Activated CD4-positive, CD25-positive, alpha-beta regulatory T cell (primary cell): ENCODE measurements at regions not wholly inside any gene's neighbourhood (a gene's known extent, or its start where the extent isn't known, plus 50 kb on each side); places are given as distances from the start of the nearest gene placed in this dataset.
"Not testable (repeated sequence)": the region's sequence is repeated elsewhere in the genome, so short reads cannot be mapped to it uniquely, and the experiment has no call there.

Experiments used
- DNase-seq, 4 experiments: peaks; one replicate each; lab custom pipeline; 2025; lab: John Stamatoyannopoulos, UW

DNA sequence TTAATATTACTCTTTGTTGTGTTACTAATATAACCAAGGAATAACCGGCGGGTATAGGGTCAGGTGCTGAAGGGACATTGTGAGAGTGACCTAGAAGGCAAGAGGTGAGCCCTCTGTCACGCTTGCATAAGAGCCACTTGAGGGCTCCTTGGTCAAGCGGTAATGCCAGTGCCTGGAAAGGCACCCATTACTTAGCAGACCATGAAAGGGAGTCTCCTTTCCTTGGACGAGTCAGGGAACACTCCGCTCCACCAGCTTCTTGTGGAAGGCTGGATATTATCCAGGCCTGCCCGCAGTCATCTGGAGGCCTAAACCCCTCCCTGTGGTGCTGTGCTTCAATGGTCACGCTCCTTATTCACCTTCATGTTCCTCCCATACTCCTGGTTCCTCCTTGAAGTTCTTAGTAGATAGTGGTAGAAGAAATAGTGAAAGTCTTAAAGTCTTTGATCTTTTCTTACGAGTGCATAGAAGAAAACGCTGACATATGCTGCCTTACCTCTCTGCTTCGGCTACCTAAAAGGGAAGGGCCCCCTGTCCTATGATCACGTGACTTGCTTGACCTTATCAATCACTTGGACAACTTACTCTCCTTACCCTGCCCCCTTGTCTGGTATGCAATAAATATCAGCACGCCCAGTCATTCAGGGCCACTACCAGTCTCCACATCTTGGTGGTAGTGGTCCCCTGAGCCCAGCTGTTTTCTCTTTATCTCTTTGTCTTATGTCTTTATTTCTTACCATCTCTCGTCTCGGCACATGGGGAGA, 59.6 kb upstream of the DMRTB1 start:
- not testable (repeated sequence) for DNase-seq

- no peak for DNase-seq
These were observed 58.2 kb upstream of the DMRTB1 start for GRCh38 chr1:53400761-53401674.

GRCh38 chr1:53401813-53402745, 57.1 kb upstream of the DMRTB1 start:
- DNase-seq, result no peak

DNA sequence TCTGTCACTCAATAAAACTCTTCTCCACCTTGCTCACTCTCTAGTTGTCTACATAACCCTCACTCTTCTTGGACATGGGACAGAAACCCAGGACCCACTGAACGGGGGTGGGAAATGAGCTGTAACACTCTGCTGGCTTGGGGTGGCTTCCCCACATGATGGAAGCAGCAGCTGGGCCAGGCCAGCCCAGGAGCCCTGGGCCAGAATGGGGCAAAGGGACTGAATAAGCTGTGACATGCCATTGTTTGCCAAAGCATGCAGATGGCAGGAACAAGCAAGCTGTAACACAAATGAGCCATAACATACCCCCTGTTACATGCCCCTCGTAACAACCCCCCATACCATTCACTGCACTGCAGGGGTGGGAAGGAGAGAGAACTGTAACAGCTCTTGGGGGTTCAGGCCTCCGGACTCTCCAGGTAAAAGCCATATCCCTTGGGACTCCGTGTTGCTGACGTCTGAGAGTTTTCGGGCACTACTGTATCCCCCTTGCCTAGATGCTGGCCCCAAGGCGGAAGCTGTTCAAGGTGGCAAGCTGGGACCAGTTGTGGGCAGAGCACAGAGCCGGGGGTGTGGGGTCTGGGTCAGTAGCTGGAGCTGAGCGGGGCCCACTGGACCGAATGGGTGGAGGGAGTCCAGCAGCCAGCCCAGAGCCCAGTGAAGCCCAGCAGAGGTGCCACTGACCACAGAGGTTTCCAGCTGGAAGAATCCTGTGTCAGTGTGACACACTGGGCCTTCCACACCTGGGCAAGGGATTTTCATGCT, 56.1 kb upstream of the DMRTB1 start:
- no peak for DNase-seq

DNA sequence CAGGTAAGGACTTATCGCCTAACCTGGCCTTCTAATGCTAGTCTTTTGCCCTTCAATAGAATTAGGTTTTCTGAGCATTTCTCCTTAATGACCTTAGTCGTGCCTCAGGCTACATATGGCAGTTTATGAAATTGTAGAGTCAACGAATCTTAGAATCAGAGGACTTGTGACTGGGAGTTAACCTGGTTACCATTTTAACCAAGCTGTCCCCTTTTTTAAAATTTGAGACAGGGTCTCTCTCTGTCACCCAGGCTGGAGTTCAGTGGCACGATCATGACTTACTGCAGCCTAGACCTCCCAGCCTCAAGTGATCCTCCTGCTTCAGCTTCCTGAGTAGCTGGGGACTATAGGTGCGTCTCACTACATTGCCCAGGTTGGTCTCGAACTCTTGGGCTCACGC, 53.5 kb upstream of the DMRTB1 start:
- DNase-seq, result no peak

GRCh38 chr1:53406551-53407235, 52.5 kb upstream of the DMRTB1 start:
- DNase-seq, result no peak

DNA sequence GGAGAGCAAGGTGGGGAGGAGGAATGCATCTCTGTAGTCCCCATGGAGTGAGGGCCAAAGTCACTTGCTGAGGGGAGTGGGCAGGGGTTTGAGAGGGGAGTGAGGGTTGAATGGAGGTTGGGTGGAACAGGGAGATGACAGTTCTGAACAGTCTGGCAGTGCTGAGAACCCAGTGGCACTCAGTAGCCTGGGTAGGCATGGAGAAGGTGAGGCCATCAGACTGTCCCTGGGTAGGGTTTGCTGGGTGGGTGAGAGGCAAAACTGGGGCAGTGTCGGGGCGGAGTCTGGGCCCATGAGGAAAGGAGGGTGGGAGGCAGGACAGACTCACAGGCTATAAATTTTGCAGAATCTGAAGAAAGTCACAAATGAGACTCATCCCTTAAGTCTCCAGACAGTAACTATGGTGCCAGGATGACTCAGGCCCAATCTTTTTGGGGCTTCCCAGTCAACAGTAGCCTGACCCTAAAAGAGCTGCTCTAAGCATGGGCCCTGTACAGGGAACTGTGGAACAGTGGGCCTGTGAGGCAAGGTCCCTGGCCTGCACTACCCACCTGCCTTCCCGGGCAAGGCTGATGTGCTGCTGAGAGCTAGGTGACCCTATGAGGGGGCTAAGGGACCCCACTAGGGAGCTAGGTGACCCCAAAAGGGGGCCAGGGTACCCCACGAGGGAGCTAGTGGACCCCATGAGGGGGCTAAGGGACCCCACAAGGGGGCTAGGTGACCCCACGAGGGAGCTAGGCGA, 51.0 kb upstream of the DMRTB1 start:
- DNase-seq, result no peak

DNA sequence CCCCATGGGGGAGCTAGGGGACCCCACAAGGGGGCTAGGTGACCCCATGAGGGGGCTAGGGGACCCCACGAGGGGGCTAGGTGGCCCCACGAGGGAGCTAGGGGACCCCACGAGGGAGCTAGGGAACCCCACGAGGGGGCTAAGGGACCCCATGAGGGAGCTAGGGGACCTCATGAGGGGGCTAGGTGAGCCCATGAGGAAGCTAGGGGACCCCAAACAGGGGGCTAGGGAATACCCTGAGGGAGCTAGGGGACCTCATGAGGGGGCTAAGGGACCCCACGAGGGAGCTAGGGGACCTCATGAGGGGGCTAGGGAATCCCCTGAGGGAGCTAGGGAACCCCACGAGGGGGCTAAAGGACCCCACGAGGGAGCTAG, 50.5 kb upstream of the DMRTB1 start:
- DNase-seq, result no peak

GRCh38 chr1:53409233-53409632, 50.0 kb upstream of the DMRTB1 start:
- no peak for DNase-seq
